Natural killer cell treated with Interleukin-12 subunit alpha and Interleukin-12 subunit beta and Interleukin-15 and Interleukin-18, amount 100 ng/mL, for 72 hours (primary cell): ENCODE measurements at regions not wholly inside any gene's neighbourhood (a gene's known extent, or its start where the extent isn't known, plus 50 kb on each side); places are given as distances from the start of the nearest gene placed in this dataset.

Experiments
- ATAC-seq, 2 donors: fragments of 150-1000 bp; cut with Tn5 transposase in 1 of 2; sonication (Bioruptor Pico), chemical (Tn5 transposase) in 1 of 2; 2 replicates each; pipeline ENCODE4 v1.10.0; 2021
- DNase-seq: peaks from one replicate; pipeline ENCODE4 v3.0.0; 2022; ENCODE audit warnings: low spot score
- H3K27ac Mint-ChIP-seq, 2 donors: 1 replicate in 1 of 2; 2 replicates in 1 of 2; pipeline ENCODE4 v1.8.0; 2022; ENCODE audit warnings: mixed read lengths in 2 of 2, mild to moderate bottlenecking in 1 of 2, moderate library complexity in 1 of 2
- H3K27me3 Mint-ChIP-seq, 2 donors: 1 replicate in 1 of 2; 2 replicates in 1 of 2; pipeline ENCODE4 v1.8.0; 2022; ENCODE audit warnings: mixed read lengths in 2 of 2
- H3K36me3 Mint-ChIP-seq: one replicate; pipeline ENCODE4 v1.8.0; 2022; ENCODE audit warnings: mixed read lengths
- H3K4me1 Mint-ChIP-seq, 2 donors: 1 replicate in 1 of 2; 2 replicates in 1 of 2; pipeline ENCODE4 v1.8.0; 2022; ENCODE audit warnings: low read depth in 2 of 2, mixed read lengths in 2 of 2, mild to moderate bottlenecking in 1 of 2
- H3K4me3 Mint-ChIP-seq: one replicate; pipeline ENCODE4 v1.8.0; 2022; ENCODE audit warnings: mixed read lengths
- H3K9me3 Mint-ChIP-seq: 2 replicates; pipeline ENCODE4 v1.8.0; 2022; ENCODE audit warnings: mixed read lengths

DNA sequence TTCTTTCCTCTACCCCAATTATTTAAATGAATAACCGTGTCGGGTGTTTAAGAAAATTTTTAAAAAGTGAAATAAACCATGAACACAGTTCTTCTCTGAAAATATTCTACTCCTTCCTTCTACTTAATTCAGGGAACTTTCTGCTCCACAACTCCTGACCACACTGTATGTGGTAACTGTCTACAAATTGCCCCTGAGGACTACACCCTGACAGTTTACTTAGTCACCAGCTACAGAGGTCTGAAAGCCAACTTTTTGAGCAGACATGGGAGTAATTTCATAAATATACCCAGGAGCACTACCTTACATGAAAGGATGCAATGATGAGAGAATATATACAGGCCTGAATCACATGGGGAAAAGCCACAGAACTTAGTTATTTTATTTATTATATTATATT, 523.2 kb upstream of the SORCS1 start:
- ATAC-seq (no peak), DNase-seq (no peak)
- Mint-ChIP-seq H3K36me3 (no peaks in the 10 kb centered on the region), H3K27me3 (no peaks in the 10 kb centered on the region), H3K4me1 (no peaks in the 10 kb centered on the region), H3K4me3 (no peak overlapping the region), H3K9me3 (peaks cover 12% of the 10 kb centered on the region), H3K27ac (no peak overlapping the region)

DNA sequence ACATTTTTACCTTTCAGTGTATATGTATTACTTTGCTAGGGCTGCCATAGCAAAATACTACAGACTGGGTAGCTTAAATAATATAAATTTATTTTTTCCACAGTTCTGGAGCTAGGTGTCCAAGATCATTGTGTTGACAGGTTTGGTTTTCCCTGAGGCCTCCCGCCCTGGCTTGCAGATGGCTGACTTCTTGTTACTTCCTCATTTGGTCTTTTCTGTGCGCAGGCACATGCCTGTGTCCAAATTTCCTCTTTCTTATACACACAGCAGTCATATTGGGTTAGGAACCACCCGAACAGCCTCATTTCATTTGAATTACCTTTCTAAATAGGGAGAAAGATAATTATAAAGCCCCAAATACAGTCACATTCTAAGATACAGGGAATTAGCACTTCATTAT, 521.6 kb upstream of the SORCS1 start:
- Mint-ChIP-seq H3K4me1 (no peaks in the 10 kb centered on the region), H3K27ac (no peak overlapping the region), H3K36me3 (no peaks in the 10 kb centered on the region), H3K27me3 (no peaks in the 10 kb centered on the region), H3K4me3 (no peak overlapping the region), H3K9me3 (peaks cover 12% of the 10 kb centered on the region)
- no peak for DNase-seq
- ATAC-seq, result no peak

GRCh38 chr10:107671960-107672359, 507.5 kb upstream of the SORCS1 start:
- ATAC-seq, result no peak
- Mint-ChIP-seq H3K36me3 (peaks cover 4% of the 10 kb centered on the region), H3K4me3 (no peak overlapping the region), H3K9me3 (peaks cover 10% of the 10 kb centered on the region), H3K27ac (no peak overlapping the region), H3K27me3 (no peaks in the 10 kb centered on the region), H3K4me1 (no peaks in the 10 kb centered on the region)
- DNase-seq, result no peak

GRCh38 chr10:107666214-107666613, 501.7 kb upstream of the SORCS1 start:
- no peaks in the 10 kb centered on the region for H3K4me1 Mint-ChIP-seq
- H3K36me3 Mint-ChIP-seq, result peaks cover 4% of the 10 kb centered on the region
- H3K9me3 Mint-ChIP-seq, result peaks cover 18% of the 10 kb centered on the region
- H3K27me3 Mint-ChIP-seq, result no peaks in the 10 kb centered on the region
- H3K4me3 Mint-ChIP-seq, result no peak overlapping the region
- H3K27ac Mint-ChIP-seq, result no peak overlapping the region
- DNase-seq, result no peak
- no peak for ATAC-seq

- no peaks in the 10 kb centered on the region for H3K4me1 Mint-ChIP-seq
- H3K36me3 Mint-ChIP-seq, result peaks cover 4% of the 10 kb centered on the region
- ATAC-seq (no peak), DNase-seq (no peak)
- peaks cover 14% of the 10 kb centered on the region for H3K9me3 Mint-ChIP-seq
- no peak overlapping the region for H3K4me3 Mint-ChIP-seq
- no peak overlapping the region for H3K27ac Mint-ChIP-seq
- H3K27me3 Mint-ChIP-seq, result no peaks in the 10 kb centered on the region
Observed at GRCh38 chr10:107665459-107665858, 501.0 kb upstream of the SORCS1 start.

- Mint-ChIP-seq H3K27ac (no peak overlapping the region), H3K4me1 (no peaks in the 10 kb centered on the region), H3K4me3 (no peak overlapping the region), H3K36me3 (no peaks in the 10 kb centered on the region), H3K27me3 (no peaks in the 10 kb centered on the region), H3K9me3 (peaks cover 9% of the 10 kb centered on the region)
- ATAC-seq (no peak), DNase-seq (no peak)
Observed at GRCh38 chr10:107657851-107658250, 493.3 kb upstream of the SORCS1 start.

DNA sequence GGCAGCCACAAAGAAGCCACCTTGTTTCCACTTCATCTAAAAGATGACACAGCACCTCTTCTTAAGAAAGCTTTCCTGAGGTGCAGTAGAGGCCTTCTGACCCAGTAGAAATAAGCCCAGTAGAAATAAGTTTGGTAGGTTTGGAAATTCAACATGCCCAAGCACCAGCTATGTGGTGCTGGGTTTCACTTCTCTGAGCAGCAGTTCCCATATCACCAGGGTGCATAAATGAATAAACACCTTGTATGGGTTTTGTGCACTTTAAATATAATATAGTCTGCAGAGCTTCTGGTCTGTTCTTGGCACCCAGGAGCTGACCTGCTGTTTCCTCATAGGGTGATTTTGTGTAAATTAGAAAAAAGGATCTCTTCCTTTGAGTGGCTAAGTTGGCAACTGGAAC, 492.4 kb upstream of the SORCS1 start:
- no peaks in the 10 kb centered on the region for H3K27me3 Mint-ChIP-seq
- no peak overlapping the region for H3K4me3 Mint-ChIP-seq
- no peak overlapping the region for H3K27ac Mint-ChIP-seq
- H3K9me3 Mint-ChIP-seq, result peaks cover 9% of the 10 kb centered on the region
- DNase-seq (no peak), ATAC-seq (no peak)
- H3K36me3 Mint-ChIP-seq, result no peaks in the 10 kb centered on the region
- no peaks in the 10 kb centered on the region for H3K4me1 Mint-ChIP-seq

GRCh38 chr10:107653832-107654287, 489.4 kb upstream of the SORCS1 start:
- ATAC-seq, result no peak
- no peak for DNase-seq
- H3K27me3 Mint-ChIP-seq, result no peaks in the 10 kb centered on the region
- peaks cover 9% of the 10 kb centered on the region for H3K9me3 Mint-ChIP-seq
- no peaks in the 10 kb centered on the region for H3K4me1 Mint-ChIP-seq
- peak overlapping the region; percentile 10 for H3K4me3 Mint-ChIP-seq
- H3K36me3 Mint-ChIP-seq, result no peaks in the 10 kb centered on the region
- H3K27ac Mint-ChIP-seq, result no peak overlapping the region

DNA sequence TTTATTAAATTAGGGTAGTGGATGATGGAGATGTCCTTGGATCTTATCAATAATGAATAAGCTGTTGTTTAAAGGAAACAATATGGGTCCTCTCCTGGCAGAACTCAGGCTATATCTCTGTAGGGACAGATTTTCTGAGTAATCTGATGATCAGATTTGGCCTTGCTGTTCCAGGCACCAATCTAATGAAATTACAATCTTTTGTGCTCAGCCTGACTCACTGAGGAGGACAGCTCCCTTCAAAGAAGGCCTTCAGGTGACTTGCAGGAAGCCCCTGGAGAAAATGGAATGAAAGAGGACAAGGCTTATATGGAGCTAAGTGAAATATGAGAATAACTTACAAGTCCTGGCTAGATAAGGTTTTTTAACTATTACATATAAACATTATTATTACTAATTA, 486.4 kb upstream of the SORCS1 start:
- Mint-ChIP-seq H3K36me3 (no peaks in the 10 kb centered on the region), H3K27me3 (no peaks in the 10 kb centered on the region), H3K27ac (no peak overlapping the region), H3K4me1 (no peaks in the 10 kb centered on the region), H3K9me3 (peaks cover 2% of the 10 kb centered on the region), H3K4me3 (no peak overlapping the region)
- DNase-seq, result no peak
- no peak for ATAC-seq

- H3K4me3 Mint-ChIP-seq, result no peak overlapping the region
- ATAC-seq, result no peak
- no peaks in the 10 kb centered on the region for H3K4me1 Mint-ChIP-seq
- H3K27me3 Mint-ChIP-seq, result no peaks in the 10 kb centered on the region
- peaks cover 10% of the 10 kb centered on the region for H3K9me3 Mint-ChIP-seq
- no peak for DNase-seq
- H3K36me3 Mint-ChIP-seq, result peaks cover 4% of the 10 kb centered on the region
- H3K27ac Mint-ChIP-seq, result no peak overlapping the region
Observed at GRCh38 chr10:107649249-107649648, 484.7 kb upstream of the SORCS1 start.

DNA sequence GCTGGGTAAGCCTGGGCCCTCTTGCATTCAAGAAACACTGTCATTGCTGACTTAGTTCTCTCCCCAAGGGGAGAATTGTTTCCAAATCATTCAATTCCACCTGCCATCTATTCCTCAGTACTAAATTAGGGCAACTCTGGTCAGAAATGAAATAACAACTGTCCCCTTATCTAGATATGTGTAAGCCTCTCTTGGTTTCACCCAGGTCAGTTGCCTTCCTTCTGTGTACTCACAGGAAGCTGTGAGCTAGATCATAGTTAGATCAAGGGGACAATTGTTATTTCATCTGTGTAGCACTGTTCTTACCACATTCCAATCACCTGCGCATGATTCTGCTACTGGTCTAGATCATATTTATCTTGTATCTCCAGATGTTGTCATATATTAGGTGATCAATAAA, 483.0 kb upstream of the SORCS1 start:
- ATAC-seq (no peak), DNase-seq (no peak)
- Mint-ChIP-seq H3K4me3 (no peak overlapping the region), H3K27ac (no peak overlapping the region), H3K27me3 (no peaks in the 10 kb centered on the region), H3K9me3 (peaks cover 16% of the 10 kb centered on the region), H3K36me3 (peaks cover 4% of the 10 kb centered on the region), H3K4me1 (no peaks in the 10 kb centered on the region)

GRCh38 chr10:107631876-107632275, 467.4 kb upstream of the SORCS1 start:
- Mint-ChIP-seq H3K27ac (no peak overlapping the region), H3K9me3 (peaks cover 12% of the 10 kb centered on the region), H3K4me3 (no peak overlapping the region), H3K4me1 (no peaks in the 10 kb centered on the region), H3K27me3 (no peaks in the 10 kb centered on the region), H3K36me3 (no peaks in the 10 kb centered on the region)
- DNase-seq (no peak), ATAC-seq (no peak)

DNA sequence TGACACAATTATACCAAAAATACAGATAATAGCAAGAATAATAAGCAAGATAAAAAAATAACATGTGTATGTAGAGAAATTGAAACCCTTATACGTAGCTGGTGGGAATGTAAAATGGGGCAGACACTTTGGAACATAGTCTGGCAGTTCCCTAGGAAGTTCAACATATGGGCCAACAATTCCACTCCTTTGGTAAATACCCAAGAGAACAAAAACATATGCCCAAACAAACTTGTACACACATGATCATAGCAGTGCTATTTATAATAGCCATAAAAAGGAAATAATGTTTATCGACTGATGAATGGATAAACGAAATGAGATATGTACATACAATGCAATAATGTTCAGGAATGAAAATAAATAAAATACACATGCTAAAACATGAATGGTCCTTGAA, 462.4 kb upstream of the SORCS1 start:
- Mint-ChIP-seq H3K27ac (no peak overlapping the region), H3K4me3 (no peak overlapping the region), H3K36me3 (no peaks in the 10 kb centered on the region)

DNA sequence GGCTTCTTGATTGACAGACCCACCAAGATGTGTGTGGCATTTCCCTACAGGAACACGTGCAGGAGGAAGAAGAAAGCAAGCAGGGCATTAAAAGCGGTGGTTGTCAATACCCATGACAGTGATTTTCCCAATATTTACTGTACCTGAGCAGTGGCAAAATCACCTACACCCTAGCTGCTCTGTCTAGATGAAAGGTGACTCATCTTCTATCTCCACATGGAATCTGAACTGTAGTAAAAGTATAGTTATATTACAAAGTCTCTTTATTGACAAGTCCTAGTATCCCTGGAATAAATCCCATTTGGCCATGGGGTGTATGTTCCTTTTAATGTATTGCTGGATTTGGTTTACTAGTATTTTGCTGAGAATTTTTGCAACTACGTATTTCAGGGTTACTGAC, 458.8 kb upstream of the SORCS1 start:
- Mint-ChIP-seq H3K9me3 (peaks cover 11% of the 10 kb centered on the region), H3K27ac (no peak overlapping the region), H3K4me3 (no peak overlapping the region), H3K27me3 (no peaks in the 10 kb centered on the region), H3K4me1 (no peaks in the 10 kb centered on the region), H3K36me3 (no peaks in the 10 kb centered on the region)
- DNase-seq (no peak), ATAC-seq (no peak)

More for the DNA sequence above, 462.4 kb upstream of the SORCS1 start:
- Mint-ChIP-seq H3K4me1 (no peaks in the 10 kb centered on the region), H3K9me3 (peaks cover 11% of the 10 kb centered on the region), H3K27me3 (no peaks in the 10 kb centered on the region)
- DNase-seq, result no peak
- ATAC-seq, result no peak

DNA sequence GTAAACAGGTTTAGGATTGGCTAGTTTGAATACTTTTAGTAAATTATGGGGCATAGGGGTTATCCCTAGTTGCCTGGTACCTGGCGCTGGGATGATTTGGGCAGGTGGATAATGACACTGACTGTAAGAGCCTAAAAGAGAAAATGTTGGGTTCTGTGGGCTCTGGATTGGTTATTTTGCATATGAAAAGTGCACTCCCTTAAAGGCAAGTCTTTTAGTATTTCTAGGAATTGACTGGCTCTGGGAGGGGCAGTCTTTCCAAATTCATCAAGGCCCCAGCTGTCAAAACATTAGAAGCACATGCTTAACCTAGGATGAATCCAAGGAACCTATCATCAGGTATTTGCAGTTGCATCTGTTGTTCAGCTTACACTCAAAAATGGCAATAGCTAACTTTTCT, 454.6 kb upstream of the SORCS1 start:
- DNase-seq, result no peak
- no peak overlapping the region for H3K4me3 Mint-ChIP-seq
- peaks cover 9% of the 10 kb centered on the region for H3K9me3 Mint-ChIP-seq
- no peak overlapping the region for H3K27ac Mint-ChIP-seq
- H3K4me1 Mint-ChIP-seq, result no peaks in the 10 kb centered on the region
- H3K27me3 Mint-ChIP-seq, result no peaks in the 10 kb centered on the region
- ATAC-seq, result no peak
- H3K36me3 Mint-ChIP-seq, result no peaks in the 10 kb centered on the region
